ENCODE measurements at regions not wholly inside any gene's neighbourhood (a gene's known extent, or its start where the extent isn't known, plus 50 kb on each side); places are given as distances from the start of the nearest gene placed in this dataset.

DNA sequence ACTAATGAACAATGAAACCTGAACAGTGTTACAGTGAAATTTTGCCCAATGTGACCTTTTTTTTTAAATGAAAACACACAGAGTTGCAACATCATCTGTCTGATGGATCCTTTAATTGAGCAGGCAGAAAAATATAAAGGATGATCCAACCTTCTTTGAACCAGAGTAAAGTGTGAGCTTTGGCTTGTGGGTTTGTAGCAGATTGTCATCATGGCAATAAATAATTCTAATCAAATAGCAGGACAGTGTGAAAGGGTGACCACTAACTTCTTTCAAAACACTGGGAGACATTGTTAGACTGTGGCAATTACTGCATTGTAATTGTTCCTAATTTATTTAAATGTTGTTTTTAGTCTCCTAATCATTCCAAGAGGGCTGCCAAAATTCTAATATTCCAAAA lies 197.2 kb downstream of the CHD9NB start:
- intact Hi-C loops (cut with DNase I), result no loop called here
- Histone ChIP-seq H3K4me3 (no peak overlapping the region), H3K36me3 (no peaks in the 10 kb centered on the region), H3K27me3 (no peaks in the 10 kb centered on the region), H3K9me3 (peaks cover 4% of the 10 kb centered on the region), H3K27ac (no peak overlapping the region), H3K4me1 (no peaks in the 10 kb centered on the region)
- TF ChIP-seq, protein P1, sequence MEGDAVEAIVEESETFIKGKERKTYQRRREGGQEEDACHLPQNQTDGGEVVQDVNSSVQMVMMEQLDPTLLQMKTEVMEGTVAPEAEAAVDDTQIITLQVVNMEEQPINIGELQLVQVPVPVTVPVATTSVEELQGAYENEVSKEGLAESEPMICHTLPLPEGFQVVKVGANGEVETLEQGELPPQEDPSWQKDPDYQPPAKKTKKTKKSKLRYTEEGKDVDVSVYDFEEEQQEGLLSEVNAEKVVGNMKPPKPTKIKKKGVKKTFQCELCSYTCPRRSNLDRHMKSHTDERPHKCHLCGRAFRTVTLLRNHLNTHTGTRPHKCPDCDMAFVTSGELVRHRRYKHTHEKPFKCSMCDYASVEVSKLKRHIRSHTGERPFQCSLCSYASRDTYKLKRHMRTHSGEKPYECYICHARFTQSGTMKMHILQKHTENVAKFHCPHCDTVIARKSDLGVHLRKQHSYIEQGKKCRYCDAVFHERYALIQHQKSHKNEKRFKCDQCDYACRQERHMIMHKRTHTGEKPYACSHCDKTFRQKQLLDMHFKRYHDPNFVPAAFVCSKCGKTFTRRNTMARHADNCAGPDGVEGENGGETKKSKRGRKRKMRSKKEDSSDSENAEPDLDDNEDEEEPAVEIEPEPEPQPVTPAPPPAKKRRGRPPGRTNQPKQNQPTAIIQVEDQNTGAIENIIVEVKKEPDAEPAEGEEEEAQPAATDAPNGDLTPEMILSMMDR (IDR thresholded peaks at IDR 0.05), result no peak
- ATAC-seq (no peak), DNase-seq (no peak)

DNA sequence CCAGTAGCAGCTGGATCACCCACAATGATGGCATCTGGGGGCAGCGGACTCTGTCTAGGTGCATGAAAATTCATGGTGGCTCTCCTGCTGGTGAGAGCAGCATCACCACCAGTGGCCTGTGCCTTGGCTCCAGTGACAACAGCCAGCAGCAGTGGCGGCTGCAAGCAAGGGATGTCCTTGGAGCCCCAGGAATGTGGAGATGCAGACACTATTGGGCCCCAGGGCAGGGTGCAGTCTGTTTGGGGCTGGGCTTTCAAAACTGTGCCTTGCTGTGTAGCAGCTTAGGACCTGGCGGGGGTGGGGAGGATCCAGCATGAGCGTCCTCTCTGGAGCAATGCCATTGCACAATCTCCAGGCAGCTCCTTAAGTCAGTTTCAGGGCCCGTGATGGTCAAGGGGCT lies 199.7 kb downstream of the CHD9NB start:
- peaks cover 4% of the 10 kb centered on the region for H3K9me3 ChIP-seq
- no peaks in the 10 kb centered on the region for H3K4me1 ChIP-seq
- TF ChIP-seq, protein P1 (IDR thresholded peaks at IDR 0.05), result no peak
- no peak overlapping the region for H3K4me3 ChIP-seq
- ATAC-seq, result no peak
- intact Hi-C loops (cut with DNase I), result no loop called here
- H3K27me3 ChIP-seq, result no peaks in the 10 kb centered on the region
- DNase-seq, result no peak
- H3K27ac ChIP-seq, result no peak overlapping the region
- no peaks in the 10 kb centered on the region for H3K36me3 ChIP-seq

DNA sequence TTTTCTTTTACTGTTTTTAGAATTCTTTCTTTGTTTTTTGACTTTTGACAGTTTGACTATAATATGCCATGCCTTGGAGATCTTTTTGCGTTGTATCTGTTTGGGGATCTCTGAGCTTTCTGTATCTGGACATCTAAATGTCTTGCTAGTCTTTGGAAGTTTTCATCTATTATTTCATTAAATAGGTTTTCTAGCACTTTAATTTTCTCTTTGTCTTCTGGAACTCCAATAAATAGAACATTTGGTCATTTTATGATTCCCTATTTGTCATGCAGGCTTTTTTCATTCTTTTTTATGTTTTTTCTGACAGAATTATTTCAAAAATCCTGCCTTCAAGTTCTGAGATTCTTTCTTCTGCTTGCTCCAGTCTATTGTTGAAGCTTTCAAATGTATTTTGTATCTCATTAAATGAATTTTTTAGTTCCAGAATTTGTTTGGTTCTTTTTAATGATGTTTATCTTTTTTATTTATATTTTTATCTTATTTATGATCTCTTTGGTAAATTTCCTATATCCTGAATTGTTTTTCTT lies 201.4 kb downstream of the CHD9NB start:
- no peak for DNase-seq
- peaks cover 4% of the 10 kb centered on the region for H3K9me3 ChIP-seq
- no peaks in the 10 kb centered on the region for H3K36me3 ChIP-seq
- TF ChIP-seq, protein P1 (IDR thresholded peaks at IDR 0.05), result no peak
- H3K27me3 ChIP-seq, result no peaks in the 10 kb centered on the region
- no peak for ATAC-seq
- H3K4me1 ChIP-seq, result no peaks in the 10 kb centered on the region
- H3K4me3 ChIP-seq, result no peak overlapping the region
- intact Hi-C loops (cut with DNase I), result no loop called here
- no peak overlapping the region for H3K27ac ChIP-seq

DNA sequence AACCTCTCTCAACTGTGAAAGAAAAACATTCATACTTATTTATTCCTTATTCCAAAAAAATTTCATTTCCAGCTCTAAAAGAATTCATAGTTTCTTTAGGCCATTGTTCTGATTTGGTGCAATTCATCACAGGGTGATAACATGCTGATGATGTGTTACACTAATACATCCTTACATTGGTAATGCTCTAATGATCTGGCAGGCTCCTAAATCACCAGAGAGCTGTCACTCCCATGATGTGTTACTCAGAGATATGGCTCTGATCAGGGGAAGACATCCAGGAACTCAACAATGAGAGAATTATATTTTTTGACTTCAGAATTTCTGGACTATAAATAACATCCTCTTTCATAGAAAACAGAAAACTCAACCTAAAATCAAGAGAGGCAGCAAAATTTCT lies 209.3 kb downstream of the CHD9NB start:
- H3K4me1 ChIP-seq, result no peaks in the 10 kb centered on the region
- no peak overlapping the region for H3K4me3 ChIP-seq
- DNase-seq (no peak), ATAC-seq (no peak)
- no peaks in the 10 kb centered on the region for H3K36me3 ChIP-seq
- H3K27ac ChIP-seq, result no peak overlapping the region
- no peaks in the 10 kb centered on the region for H3K27me3 ChIP-seq
- TF ChIP-seq, protein P1 (IDR thresholded peaks at IDR 0.05), result no peak
- intact Hi-C loops (cut with DNase I), result no loop called here
- no peaks in the 10 kb centered on the region for H3K9me3 ChIP-seq

DNA sequence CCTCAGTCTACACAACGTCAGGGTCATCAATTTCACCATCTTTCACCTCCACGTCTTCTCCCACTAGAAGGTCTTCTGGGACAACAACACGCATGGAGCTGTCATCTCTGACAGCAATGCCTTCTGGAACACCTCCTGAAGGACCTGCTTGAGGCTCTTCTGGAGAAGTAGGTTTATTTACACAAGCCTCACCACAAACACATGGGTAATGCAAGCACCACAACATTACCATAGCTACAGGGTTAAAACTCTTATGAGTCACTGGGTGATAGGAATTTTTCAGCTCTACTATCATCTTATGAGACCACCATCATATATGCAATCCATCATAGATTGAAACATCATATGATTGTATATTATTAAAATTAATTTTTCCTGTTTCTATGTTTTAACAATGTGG lies 215.4 kb downstream of the CHD9NB start:
- Histone ChIP-seq H3K27ac (no peak overlapping the region), H3K27me3 (no peaks in the 10 kb centered on the region), H3K4me3 (no peak overlapping the region), H3K9me3 (no peaks in the 10 kb centered on the region), H3K4me1 (no peaks in the 10 kb centered on the region), H3K36me3 (no peaks in the 10 kb centered on the region)
- TF ChIP-seq, protein P1 (IDR thresholded peaks at IDR 0.05), result no peak
- no peak for DNase-seq
- ATAC-seq, result no peak
- intact Hi-C loops (cut with DNase I), result no loop called here

All from upper lobe of right lung (tissue), 1 donor.